HG03095 (cell line): ENCODE measurements at regions not wholly inside any gene's neighbourhood (a gene's known extent, or its start where the extent isn't known, plus 50 kb on each side); places are given as distances from the start of the nearest gene placed in this dataset.

Source experiments
- ATAC-seq: cut with Tn5 transposase; IDR thresholded peaks from one replicate; pipeline ENCODE4 v1.9.1; 2021; ENCODE audit warnings: moderate library complexity; ENCODE audit not compliant: unreplicated experiment

DNA sequence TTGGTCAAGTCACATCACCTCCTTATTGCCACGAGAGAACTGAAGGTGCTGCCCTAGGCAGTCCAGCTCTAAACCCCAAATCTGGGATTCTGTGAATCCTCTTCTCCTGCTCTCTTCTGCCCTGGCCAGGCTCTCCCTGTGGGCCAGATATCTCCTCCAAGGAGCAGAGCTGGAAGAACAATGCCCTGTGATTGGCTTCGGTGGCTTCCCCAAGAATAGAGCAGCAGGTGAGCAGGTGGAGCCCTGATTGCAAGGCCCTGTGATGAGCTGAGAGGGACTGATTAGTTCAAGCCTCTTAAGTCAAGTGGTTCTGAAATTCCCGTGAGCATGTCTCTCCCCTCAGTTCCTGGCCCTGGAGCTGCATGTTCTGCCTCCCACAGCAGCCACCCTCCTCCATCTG lies 175.3 kb upstream of the BRINP1 start:
- ATAC-seq: no peak

DNA sequence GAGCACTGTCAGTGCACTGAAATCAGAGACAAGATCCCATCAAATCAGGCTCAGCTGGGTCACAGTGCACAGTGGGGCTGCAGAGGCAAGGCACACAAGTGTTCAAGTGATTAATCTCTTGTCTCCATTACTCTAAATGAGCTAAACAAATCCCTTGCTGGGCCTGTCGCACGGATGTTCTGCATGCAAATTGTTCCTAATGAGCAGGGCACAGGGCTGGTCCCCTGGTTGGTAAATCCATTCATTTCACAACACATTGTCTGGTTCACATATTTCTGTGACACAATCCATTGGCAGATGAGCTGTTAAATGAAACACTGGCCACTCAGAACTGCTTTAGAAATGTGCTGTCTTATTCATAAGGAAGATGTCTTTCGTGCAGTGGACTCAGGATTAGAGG lies 167.9 kb upstream of the BRINP1 start:
- ATAC-seq: no peak

DNA sequence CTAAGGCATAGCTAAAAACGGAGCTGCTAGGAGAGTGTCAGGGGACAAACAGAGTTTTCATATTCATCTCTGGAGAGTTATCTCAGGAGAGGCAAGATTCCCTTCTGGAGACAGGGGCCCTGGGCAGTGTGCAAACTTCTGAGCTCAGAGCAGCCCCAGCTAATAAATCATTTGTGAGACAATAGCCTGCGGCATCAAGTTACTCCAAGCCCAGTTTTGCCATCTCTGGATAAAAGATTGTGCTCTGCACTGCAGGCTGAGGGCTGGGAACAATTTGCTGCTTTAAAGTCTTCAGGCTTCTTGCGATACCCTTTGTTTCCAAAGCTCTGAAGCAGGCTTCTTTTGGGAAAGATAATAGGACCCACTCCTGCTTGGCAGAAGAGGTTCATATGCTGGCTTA lies 164.3 kb upstream of the BRINP1 start:
- ATAC-seq: no peak

GRCh38 chr9:119526698-119527097 lies 157.5 kb upstream of the BRINP1 start:
- no peak for ATAC-seq

DNA sequence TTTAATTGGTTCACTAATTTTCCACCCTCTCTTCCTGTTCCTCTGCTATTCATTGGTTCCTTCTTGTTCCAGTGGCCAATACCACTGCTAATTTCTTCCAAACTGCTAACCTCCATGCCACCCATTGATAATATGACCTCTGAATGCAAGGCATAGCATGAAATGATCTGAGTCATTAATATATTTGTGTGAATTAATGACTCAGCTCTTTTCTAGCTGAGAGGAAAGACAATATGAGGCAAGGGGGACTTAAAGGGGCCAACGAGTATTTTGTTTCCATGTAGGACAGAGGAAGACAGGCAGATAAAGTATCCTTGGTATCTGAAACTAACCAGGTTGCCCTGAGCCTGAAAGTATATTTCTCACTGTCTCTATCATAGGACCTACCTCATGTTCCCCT lies 154.3 kb upstream of the BRINP1 start:
- no peak for ATAC-seq

- no peak for ATAC-seq
Measured at GRCh38 chr9:119522381-119522780, 153.1 kb upstream of the BRINP1 start.

DNA sequence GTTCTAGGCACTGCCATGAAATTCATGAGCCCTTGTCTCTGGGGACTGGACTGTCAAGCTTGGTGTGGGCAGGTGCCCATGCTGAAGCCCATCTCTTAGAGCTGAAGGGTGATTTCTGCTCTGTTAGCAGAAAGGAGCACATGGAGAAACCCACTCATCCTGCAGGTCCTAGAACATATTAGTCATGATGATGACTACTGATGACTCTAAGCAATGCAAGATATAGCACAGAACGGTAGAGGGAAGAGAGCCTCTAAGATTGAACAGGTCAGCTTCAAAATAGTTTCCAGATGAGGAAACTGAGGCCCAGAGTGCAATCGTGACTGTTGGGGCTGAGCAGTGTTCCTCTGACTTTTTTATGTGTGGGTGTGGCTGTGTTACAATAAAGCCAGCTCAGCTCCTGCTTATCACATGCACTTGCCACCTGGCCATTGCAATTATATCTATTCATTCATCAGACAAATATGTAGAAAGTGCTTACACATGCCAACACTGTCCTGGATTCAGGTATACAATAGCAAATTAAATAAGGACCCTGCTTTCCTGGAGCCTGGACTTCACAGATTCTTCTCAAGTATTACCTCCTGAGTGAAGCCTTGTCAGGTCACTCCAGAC lies 140.2 kb upstream of the BRINP1 start:
- ATAC-seq: no peak

DNA sequence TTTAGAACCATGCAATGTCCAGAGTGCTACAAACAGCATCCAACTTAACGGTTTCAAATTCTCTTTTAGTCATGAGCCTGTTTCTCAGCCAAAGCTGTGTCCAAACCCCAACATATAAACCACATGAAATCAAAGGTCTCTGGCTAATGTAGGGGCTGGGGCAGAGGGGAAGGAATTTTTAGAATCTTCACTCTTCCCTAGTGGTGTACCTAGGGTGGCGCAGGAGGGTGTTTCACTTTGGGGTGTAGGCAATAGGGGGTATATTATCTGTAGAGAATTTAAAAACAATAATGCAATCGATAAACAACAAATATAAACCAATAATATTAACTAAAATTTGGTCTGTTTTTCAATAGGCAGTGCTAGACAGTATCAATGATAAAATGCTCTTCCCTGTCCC lies 132.1 kb upstream of the BRINP1 start:
- no peak for ATAC-seq

GRCh38 chr9:119500072-119500771 lies 131.0 kb upstream of the BRINP1 start:
- no peak for ATAC-seq

DNA sequence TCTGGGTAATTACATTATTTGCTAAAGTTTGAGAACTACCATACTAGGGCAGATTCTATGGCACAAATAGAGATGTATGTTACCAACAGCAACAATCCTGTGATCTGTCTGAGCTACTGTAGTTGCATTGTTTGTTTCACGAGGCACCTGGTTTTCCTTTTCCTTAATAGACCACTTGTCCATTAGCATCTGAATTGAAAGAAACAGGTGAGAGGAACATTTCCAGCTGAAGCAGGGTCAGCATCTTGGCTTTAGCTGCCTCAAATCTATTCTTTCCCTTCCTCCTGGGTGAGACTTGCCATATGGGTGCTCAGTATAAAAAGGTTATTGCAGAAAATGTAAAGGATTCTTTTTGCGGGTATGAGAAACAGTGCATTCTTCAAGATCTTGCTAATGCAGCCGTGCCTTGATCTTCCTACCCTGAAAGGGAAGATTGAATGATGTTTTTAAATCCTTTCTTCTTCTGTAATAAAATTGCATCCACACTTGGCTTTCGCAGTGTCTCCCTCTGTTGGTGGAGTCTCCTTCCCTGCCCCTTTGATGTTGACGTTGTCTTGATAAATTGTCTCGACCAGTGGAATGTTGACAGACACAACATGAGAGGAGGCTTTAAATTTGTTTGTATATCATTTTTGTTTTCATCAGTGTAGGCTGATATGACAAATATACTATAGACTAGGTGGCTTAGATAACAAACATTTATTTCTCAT lies 118.0 kb upstream of the BRINP1 start:
- ATAC-seq: no peak

DNA sequence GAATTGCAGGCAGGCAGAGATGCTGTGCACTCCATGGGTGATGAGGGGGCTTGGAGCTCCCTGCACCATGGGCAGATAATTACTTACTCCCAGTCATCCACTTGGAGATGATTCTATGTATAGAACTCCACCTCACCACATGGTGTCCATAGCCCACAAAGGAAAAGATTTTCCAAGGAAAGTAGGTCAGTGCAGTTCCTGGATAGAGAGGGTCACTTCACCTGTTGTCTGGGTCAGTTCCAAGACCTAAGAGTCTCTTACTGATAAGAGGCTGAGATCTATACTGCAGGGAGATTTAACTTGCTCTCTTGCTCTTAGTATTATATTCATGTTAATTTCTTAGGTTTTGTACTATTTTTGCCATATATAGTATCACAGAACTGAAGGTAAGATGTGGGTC lies 113.9 kb upstream of the BRINP1 start:
- no peak for ATAC-seq

GRCh38 chr9:119477197-119477596 lies 108.0 kb upstream of the BRINP1 start:
- no peak for ATAC-seq

- no peak for ATAC-seq
Measured at GRCh38 chr9:119458068-119458467, 88.8 kb upstream of the BRINP1 start.

GRCh38 chr9:119453980-119454379 lies 84.7 kb upstream of the BRINP1 start:
- no peak for ATAC-seq

DNA sequence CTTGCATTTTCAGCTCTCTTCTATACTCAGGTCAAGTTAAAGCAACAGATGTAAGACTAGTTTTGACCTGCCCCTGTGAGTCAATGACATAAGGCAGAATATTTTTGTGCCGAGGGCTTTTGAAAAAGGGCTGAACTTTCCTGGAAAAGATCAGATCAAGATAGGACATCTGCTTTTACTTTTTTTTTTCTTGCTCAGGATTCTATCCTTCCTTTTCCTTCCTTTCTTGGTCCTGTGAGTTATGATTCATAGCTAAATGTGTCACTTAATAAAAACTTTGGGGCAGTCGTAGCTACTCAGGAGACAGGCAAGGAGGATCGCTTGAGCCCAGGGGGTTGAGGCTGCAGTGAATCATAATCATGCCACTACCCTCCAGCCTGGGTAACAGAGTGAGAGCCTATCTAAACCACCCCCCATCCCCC lies 84.3 kb upstream of the BRINP1 start:
- no peak for ATAC-seq

DNA sequence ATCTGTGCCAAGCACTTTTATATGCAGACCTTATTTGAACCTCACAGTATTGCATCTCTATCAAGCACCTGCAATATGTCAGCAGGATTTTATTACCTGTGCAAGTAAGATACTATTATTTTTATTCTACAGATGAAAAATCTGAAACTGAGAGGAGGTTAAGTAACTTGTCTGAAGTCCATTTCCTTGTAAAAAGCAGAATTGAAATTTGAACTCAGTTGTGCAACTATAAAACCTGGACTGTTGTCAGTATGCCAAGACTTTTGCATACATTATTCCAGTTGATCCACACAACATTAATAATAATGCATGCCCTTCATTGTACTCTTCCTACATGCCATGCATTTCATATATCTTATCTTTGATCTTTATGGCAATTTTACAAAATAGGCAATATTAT lies 82.2 kb upstream of the BRINP1 start:
- no peak for ATAC-seq

DNA sequence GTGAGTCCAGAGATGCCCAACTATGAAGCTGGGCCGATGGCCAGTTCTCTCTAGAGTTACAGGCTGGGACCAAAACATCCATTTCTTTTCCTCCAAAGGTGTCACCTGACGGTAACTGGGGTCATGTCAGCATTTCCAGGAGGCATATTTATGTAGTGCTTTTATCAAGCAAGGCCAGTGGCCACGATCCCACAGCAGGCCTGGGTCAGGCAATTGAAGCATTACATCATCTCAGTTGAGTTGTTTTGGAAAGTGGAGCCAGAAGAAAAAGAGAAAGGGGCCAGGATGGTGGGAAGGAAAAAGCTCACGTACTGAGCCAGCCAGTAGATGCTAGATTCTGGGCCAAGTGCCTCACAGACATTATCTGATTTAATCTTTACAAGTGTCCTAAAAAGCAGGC lies 73.9 kb upstream of the BRINP1 start:
- ATAC-seq: no peak

- no peak for ATAC-seq
Measured at GRCh38 chr9:119441832-119442231, 72.6 kb upstream of the BRINP1 start.

DNA sequence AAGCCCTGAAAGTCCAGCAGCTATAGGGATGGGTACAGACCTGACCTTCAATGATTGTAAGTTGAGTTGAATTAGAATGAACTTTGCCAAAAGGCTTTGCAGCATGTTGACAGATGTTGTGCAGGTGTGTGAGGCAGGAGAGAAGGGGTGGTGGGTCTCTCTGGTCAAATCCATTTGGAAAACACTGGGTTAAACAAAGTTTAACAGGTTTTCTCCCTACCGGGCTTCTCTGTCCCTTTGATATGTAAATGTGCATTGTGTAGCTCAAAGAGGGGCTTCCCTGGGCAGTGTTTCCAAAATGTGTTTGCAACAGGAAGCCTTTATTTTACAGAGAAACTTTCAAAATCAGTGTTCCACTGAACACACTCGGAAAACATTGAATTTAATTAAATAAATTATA lies 72.1 kb upstream of the BRINP1 start:
- no peak for ATAC-seq

DNA sequence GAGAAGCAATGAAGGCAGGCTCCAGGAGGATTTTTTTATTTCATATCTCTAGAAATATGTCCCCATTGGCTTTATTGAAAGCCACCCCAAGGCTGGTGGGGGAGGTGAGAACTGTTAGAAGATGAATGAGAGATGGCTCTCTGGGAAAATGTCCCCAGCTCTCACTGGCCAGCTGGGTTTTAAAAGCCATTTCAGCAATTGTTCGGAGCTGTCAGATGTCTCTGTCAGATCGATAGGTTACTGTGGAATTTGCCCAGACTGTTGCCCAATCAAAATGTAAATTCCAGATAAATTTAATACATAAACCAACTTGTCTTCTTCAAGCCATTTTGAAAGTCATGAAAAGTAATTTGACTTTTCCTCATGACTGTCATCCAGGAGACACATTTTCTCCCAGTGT lies 67.0 kb upstream of the BRINP1 start:
- no peak for ATAC-seq

GRCh38 chr9:119435076-119435475 lies 65.8 kb upstream of the BRINP1 start:
- ATAC-seq: no peak

GRCh38 chr9:119432428-119432827 lies 63.2 kb upstream of the BRINP1 start:
- no peak for ATAC-seq
